ENCODE measurements at regions not wholly inside any gene's neighbourhood (a gene's known extent, or its start where the extent isn't known, plus 50 kb on each side); places are given as distances from the start of the nearest gene placed in this dataset.

- peaks cover 8% of the 10 kb centered on the region for H3K27me3 Mint-ChIP-seq (ENCODE audit: low read depth)
- H3K9me3 Mint-ChIP-seq, result no peaks in the 10 kb centered on the region
- H3K27ac Mint-ChIP-seq, result no peak overlapping the region
- no peak overlapping the region for H3K4me3 Mint-ChIP-seq
- TF ChIP-seq CTCF (IDR thresholded peaks at IDR 0.05; ENCODE audit: unreplicated experiment in 3 of 3), result no peak
- H3K36me3 Mint-ChIP-seq (ENCODE audit: low read depth), result no peaks in the 10 kb centered on the region
- no peaks in the 10 kb centered on the region for H3K4me1 Mint-ChIP-seq
Observed at GRCh38 chr6:6964675-6965074, 143.1 kb upstream of the RREB1 start.

GRCh38 chr6:6966127-6966526, 141.6 kb upstream of the RREB1 start:
- H3K36me3 Mint-ChIP-seq (ENCODE audit: low read depth), result no peaks in the 10 kb centered on the region
- peak overlapping the region in 2 of 3 experiments; percentile 33 to 48 for H3K27ac Mint-ChIP-seq
- H3K4me1 Mint-ChIP-seq, result no peaks in the 10 kb centered on the region
- no peaks in the 10 kb centered on the region for H3K9me3 Mint-ChIP-seq
- H3K4me3 Mint-ChIP-seq, result no peak overlapping the region
- H3K27me3 Mint-ChIP-seq (ENCODE audit: low read depth), result peaks cover 8% of the 10 kb centered on the region
- TF ChIP-seq CTCF (IDR thresholded peaks at IDR 0.05; ENCODE audit: unreplicated experiment in 3 of 3), result no peak

- no peaks in the 10 kb centered on the region for H3K9me3 Mint-ChIP-seq
- H3K27me3 Mint-ChIP-seq (ENCODE audit: low read depth), result peaks cover 8% of the 10 kb centered on the region
- no peaks in the 10 kb centered on the region for H3K36me3 Mint-ChIP-seq (ENCODE audit: low read depth)
- no peak for TF ChIP-seq CTCF (IDR thresholded peaks at IDR 0.05; ENCODE audit: unreplicated experiment in 3 of 3)
- H3K4me3 Mint-ChIP-seq, result no peak overlapping the region
- no peaks in the 10 kb centered on the region for H3K4me1 Mint-ChIP-seq
- peak overlapping the region in 1 of 3 experiments; percentile 48 for H3K27ac Mint-ChIP-seq
Observed at GRCh38 chr6:6966569-6966968, 141.2 kb upstream of the RREB1 start.

GRCh38 chr6:6968357-6968730, 139.4 kb upstream of the RREB1 start:
- Mint-ChIP-seq H3K27me3 (ENCODE audit: low read depth) (peaks cover 4% of the 10 kb centered on the region), H3K4me3 (no peak overlapping the region), H3K9me3 (no peaks in the 10 kb centered on the region), H3K27ac (no peak overlapping the region), H3K4me1 (no peaks in the 10 kb centered on the region), H3K36me3 (ENCODE audit: low read depth) (no peaks in the 10 kb centered on the region)
- TF ChIP-seq CTCF (IDR thresholded peaks at IDR 0.05; ENCODE audit: unreplicated experiment in 3 of 3), result no peak

- Mint-ChIP-seq H3K27ac (no peak overlapping the region), H3K4me1 (no peaks in the 10 kb centered on the region), H3K36me3 (ENCODE audit: low read depth) (no peaks in the 10 kb centered on the region), H3K4me3 (no peak overlapping the region), H3K9me3 (no peaks in the 10 kb centered on the region), H3K27me3 (ENCODE audit: low read depth) (peaks cover 4% of the 10 kb centered on the region)
- TF ChIP-seq CTCF (IDR thresholded peaks at IDR 0.05; ENCODE audit: unreplicated experiment in 3 of 3), result no peak
Observed at GRCh38 chr6:6968731-6969552, 138.8 kb upstream of the RREB1 start.

- peaks cover 4% of the 10 kb centered on the region for H3K27me3 Mint-ChIP-seq (ENCODE audit: low read depth)
- no peaks in the 10 kb centered on the region for H3K36me3 Mint-ChIP-seq (ENCODE audit: low read depth)
Observed at GRCh38 chr6:6969761-6970223, 138.0 kb upstream of the RREB1 start.

More at GRCh38 chr6:6969761-6970223, 138.0 kb upstream of the RREB1 start:
- H3K4me1 Mint-ChIP-seq, result no peaks in the 10 kb centered on the region
- no peak overlapping the region for H3K4me3 Mint-ChIP-seq
- no peak for TF ChIP-seq CTCF (IDR thresholded peaks at IDR 0.05; ENCODE audit: unreplicated experiment in 3 of 3)
- no peaks in the 10 kb centered on the region for H3K9me3 Mint-ChIP-seq
- peak overlapping the region in 2 of 3 experiments; percentile 45 to 76 for H3K27ac Mint-ChIP-seq
